ENCODE measurements at regions not wholly inside any gene's neighbourhood (a gene's known extent, or its start where the extent isn't known, plus 50 kb on each side); places are given as distances from the start of the nearest gene placed in this dataset.

DNA sequence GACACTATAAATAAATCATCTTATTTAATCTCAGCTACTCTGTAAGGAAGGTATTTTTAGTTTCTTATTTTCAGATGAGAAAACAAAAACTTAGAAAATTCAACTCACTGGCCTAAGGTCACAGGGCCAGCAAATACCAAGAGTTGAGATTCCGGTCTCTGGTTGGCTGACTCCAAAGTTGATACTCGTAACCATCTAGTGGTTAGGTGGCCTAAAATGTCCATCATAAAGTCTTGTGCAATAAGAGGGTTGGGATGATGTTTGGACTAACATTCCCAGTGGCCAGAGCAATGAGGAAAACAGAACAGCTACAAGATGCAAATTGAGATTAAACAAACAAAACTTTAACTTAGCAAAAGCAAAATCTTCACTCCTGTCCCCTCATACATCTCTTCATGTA is 360.3 kb downstream of the FIGN start:
- Histone ChIP-seq H3K4me3 (ENCODE audit: low read length in 3 of 3) (no peak overlapping the region), H3K27ac (ENCODE audit: low read depth in 2 of 2, low read length in 2 of 2) (no peak overlapping the region), H3K36me3 (ENCODE audit: control insufficient read depth in 2 of 3, insufficient read depth in 3 of 3, low read length in 3 of 3) (no peaks in the 10 kb centered on the region), H3K4me1 (ENCODE audit: control insufficient read depth in 2 of 3, insufficient read depth in 2 of 3, low read depth in 1 of 3, low read length in 3 of 3) (no peaks in the 10 kb centered on the region), H3K27me3 (ENCODE audit: control insufficient read depth, insufficient read depth, low read length) (no peaks in the 10 kb centered on the region), H3K9me3 (ENCODE audit: control insufficient read depth in 2 of 3, insufficient read depth in 1 of 3, low read length in 3 of 3) (no peaks in the 10 kb centered on the region), H3K9ac (ENCODE audit: low read length in 3 of 3) (no peak overlapping the region)
- no peak for TF ChIP-seq CTCF (IDR thresholded peaks at IDR 0.05; ENCODE audit: borderline replicate concordance, extremely low read depth, insufficient read depth)
- no peak for DNase-seq
- no peak for FAIRE-seq
- intact Hi-C loops (cut with DNase I) = no loop called here

GRCh38 chr2:163375070-163375469 is 360.7 kb downstream of the FIGN start:
- no peak for DNase-seq
- no peak overlapping the region for H3K4me3 ChIP-seq (ENCODE audit: low read length in 3 of 3)
- intact Hi-C loops (cut with DNase I) = no loop called here
- no peak for FAIRE-seq
- H3K9ac ChIP-seq (ENCODE audit: low read length in 3 of 3) = no peak overlapping the region
- H3K36me3 ChIP-seq (ENCODE audit: control insufficient read depth in 2 of 3, insufficient read depth in 3 of 3, low read length in 3 of 3) = no peaks in the 10 kb centered on the region
- no peak for TF ChIP-seq CTCF (IDR thresholded peaks at IDR 0.05; ENCODE audit: borderline replicate concordance, extremely low read depth, insufficient read depth)
- H3K27ac ChIP-seq (ENCODE audit: low read depth in 2 of 2, low read length in 2 of 2) = no peak overlapping the region
- no peaks in the 10 kb centered on the region for H3K4me1 ChIP-seq (ENCODE audit: control insufficient read depth in 2 of 3, insufficient read depth in 2 of 3, low read depth in 1 of 3, low read length in 3 of 3)
- H3K9me3 ChIP-seq (ENCODE audit: control insufficient read depth in 2 of 3, insufficient read depth in 1 of 3, low read length in 3 of 3) = no peaks in the 10 kb centered on the region
- no peaks in the 10 kb centered on the region for H3K27me3 ChIP-seq (ENCODE audit: control insufficient read depth, insufficient read depth, low read length)

GRCh38 chr2:163374282-163374681 is 361.5 kb downstream of the FIGN start:
- intact Hi-C loops (cut with DNase I) = no loop called here
- H3K4me3 ChIP-seq (ENCODE audit: low read length in 3 of 3) = no peak overlapping the region
- TF ChIP-seq CTCF (IDR thresholded peaks at IDR 0.05; ENCODE audit: borderline replicate concordance, extremely low read depth, insufficient read depth) = no peak
- no peak overlapping the region for H3K27ac ChIP-seq (ENCODE audit: low read depth in 2 of 2, low read length in 2 of 2)
- no peak for DNase-seq
- H3K9me3 ChIP-seq (ENCODE audit: control insufficient read depth in 2 of 3, insufficient read depth in 1 of 3, low read length in 3 of 3) = no peaks in the 10 kb centered on the region
- H3K9ac ChIP-seq (ENCODE audit: low read length in 3 of 3) = no peak overlapping the region
- H3K4me1 ChIP-seq (ENCODE audit: control insufficient read depth in 2 of 3, insufficient read depth in 2 of 3, low read depth in 1 of 3, low read length in 3 of 3) = no peaks in the 10 kb centered on the region
- H3K36me3 ChIP-seq (ENCODE audit: control insufficient read depth in 2 of 3, insufficient read depth in 3 of 3, low read length in 3 of 3) = no peaks in the 10 kb centered on the region
- H3K27me3 ChIP-seq (ENCODE audit: control insufficient read depth, insufficient read depth, low read length) = no peaks in the 10 kb centered on the region
- FAIRE-seq = no peak

DNA sequence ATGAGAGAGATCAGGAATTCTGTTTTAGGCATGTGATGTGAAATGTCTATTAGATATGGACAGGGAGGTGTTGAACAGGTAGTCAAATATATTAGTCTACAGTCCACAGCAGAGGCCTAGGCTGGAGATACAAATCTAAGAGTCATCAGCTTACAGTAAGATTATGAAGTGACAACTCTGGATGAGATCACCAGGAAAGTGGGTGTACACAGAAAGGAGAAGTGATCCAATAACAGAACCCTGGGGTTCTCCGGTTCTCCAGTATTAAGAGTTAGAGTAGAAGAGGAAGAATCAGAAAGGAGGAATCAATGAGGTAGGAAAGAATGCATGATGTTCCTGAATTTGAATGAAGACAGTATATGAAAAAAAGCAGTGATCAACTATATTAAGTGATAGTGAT is 362.3 kb downstream of the FIGN start:
- no peak overlapping the region for H3K27ac ChIP-seq (ENCODE audit: low read depth in 2 of 2, low read length in 2 of 2)
- H3K4me3 ChIP-seq (ENCODE audit: low read length in 3 of 3) = no peak overlapping the region
- no peaks in the 10 kb centered on the region for H3K9me3 ChIP-seq (ENCODE audit: control insufficient read depth in 2 of 3, insufficient read depth in 1 of 3, low read length in 3 of 3)
- DNase-seq (no peak), FAIRE-seq (no peak)
- no peaks in the 10 kb centered on the region for H3K4me1 ChIP-seq (ENCODE audit: control insufficient read depth in 2 of 3, insufficient read depth in 2 of 3, low read depth in 1 of 3, low read length in 3 of 3)
- H3K27me3 ChIP-seq (ENCODE audit: control insufficient read depth, insufficient read depth, low read length) = no peaks in the 10 kb centered on the region
- intact Hi-C loops (cut with DNase I) = no loop called here
- no peak for TF ChIP-seq CTCF (IDR thresholded peaks at IDR 0.05; ENCODE audit: borderline replicate concordance, extremely low read depth, insufficient read depth)
- H3K9ac ChIP-seq (ENCODE audit: low read length in 3 of 3) = no peak overlapping the region
- no peaks in the 10 kb centered on the region for H3K36me3 ChIP-seq (ENCODE audit: control insufficient read depth in 2 of 3, insufficient read depth in 3 of 3, low read length in 3 of 3)
